NB4 (cell line): ENCODE measurements at regions not wholly inside any gene's neighbourhood (a gene's known extent, or its start where the extent isn't known, plus 50 kb on each side); places are given as distances from the start of the nearest gene placed in this dataset.

Source experiments
- CTCF ChIP-seq: IDR thresholded peaks from one replicate; pipeline ENCODE4 v1.5.1; 2012; ENCODE audit warnings: low read depth, low read length
- MAX ChIP-seq: IDR thresholded peaks from 2 replicates; pipeline ENCODE4 v1.6.1; 2011; ENCODE audit warnings: low read depth, low read length
- MYC ChIP-seq: IDR thresholded peaks from 2 replicates; pipeline ENCODE4 v1.6.1; 2011; ENCODE audit warnings: low read depth, low read length
- POLR2A ChIP-seq: IDR thresholded peaks from 2 replicates; pipeline ENCODE4 v1.6.1; 2011; ENCODE audit warnings: mild to moderate bottlenecking; ENCODE audit not compliant: insufficient read length; ENCODE audit errors: extremely low read depth

GRCh38 chr5:2175842-2176404 lies 293.2 kb upstream of the IRX4 start:
- TF ChIP-seq POLR2A (no peak), CTCF (no peak), MAX (no peak), MYC (no peak)
